WTC11 (cell line): ENCODE measurements at regions not wholly inside any gene's neighbourhood (a gene's known extent, or its start where the extent isn't known, plus 50 kb on each side); places are given as distances from the start of the nearest gene placed in this dataset.

Experiments used
- CREM ChIP-seq: sonication (generic); formaldehyde crosslinking; IDR thresholded peaks from 2 replicates; pipeline ENCODE4 v1.8.1; 2022; ENCODE audit warnings: mild to moderate bottlenecking, missing genetic modification reagents, moderate library complexity
- ESRRA ChIP-seq: sonication (generic); formaldehyde crosslinking; IDR thresholded peaks from 2 replicates; pipeline ENCODE4 v1.8.1; 2022; ENCODE audit warnings: mild to moderate bottlenecking, missing genetic modification reagents, borderline replicate concordance
- NR3C1 ChIP-seq: sonication (generic); formaldehyde crosslinking; conservative IDR thresholded peaks from 2 replicates; pipeline ENCODE4 v1.8.1; 2023; ENCODE audit warnings: low read depth, mild to moderate bottlenecking, missing genetic modification reagents
- ZNF263 ChIP-seq: sonication (generic); formaldehyde crosslinking; IDR thresholded peaks from 2 replicates; pipeline ENCODE4 v1.8.1; 2022; ENCODE audit warnings: low read depth, mild to moderate bottlenecking, moderate library complexity, missing genetic modification reagents
- ZNF423 ChIP-seq: fragments of 250-450 bp; sonication (Bioruptor Pico); IDR thresholded peaks from 2 replicates; pipeline ENCODE4 v2.1.2; 2022; ENCODE audit warnings: mild to moderate bottlenecking, moderate library complexity
- TF ChIP-seq, protein P1 (sequence below): sonication (generic); formaldehyde crosslinking; IDR thresholded peaks from 2 replicates; pipeline ENCODE4 v1.8.0; 2023; ENCODE audit warnings: missing genetic modification reagents, mild to moderate bottlenecking, borderline replicate concordance
- TF ChIP-seq, protein P2 (sequence below): fragments of 200-600 bp; IDR thresholded peaks from 2 replicates; pipeline ENCODE4 v1.8.0; 2022; ENCODE audit warnings: antibody characterized with exemption
- TF ChIP-seq, protein P3 (sequence below): sonication (generic); formaldehyde crosslinking; IDR thresholded peaks from 2 replicates; pipeline ENCODE4 v1.8.0; 2022; ENCODE audit warnings: mild to moderate bottlenecking, missing genetic modification reagents
- TF ChIP-seq, protein P4 (sequence below): sonication (generic); formaldehyde crosslinking; IDR thresholded peaks from 2 replicates; pipeline ENCODE4 v1.8.1; 2023; ENCODE audit warnings: mild to moderate bottlenecking, missing genetic modification reagents, moderate library complexity
- TF ChIP-seq, protein P5 (sequence below): sonication (generic); formaldehyde crosslinking; IDR thresholded peaks from 2 replicates; pipeline ENCODE4 v1.8.1; 2022; ENCODE audit warnings: missing genetic modification reagents, borderline replicate concordance

DNA sequence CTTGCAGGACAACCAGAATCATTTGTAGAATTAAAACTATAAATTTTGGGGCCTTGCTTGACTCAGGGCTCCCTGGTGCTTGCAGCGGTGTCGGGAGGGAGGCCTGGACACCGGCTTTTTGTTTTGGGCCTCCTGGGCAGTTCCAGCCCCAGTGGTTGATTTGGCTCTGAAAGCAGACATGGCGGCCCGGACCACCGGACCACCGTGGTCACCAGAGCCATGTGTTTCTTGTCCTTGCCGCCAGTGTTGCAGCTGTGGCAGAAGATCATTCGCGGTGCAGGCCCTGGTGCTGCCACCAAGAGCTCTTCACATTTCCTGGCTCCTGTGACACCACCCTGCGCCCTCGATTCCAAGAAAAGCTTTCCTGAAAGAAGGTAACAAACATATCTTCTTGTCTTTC is 484.8 kb downstream of the BRINP3 start:
- TF ChIP-seq ZNF263 (CRISPR knock-in tag), result no peak
- TF ChIP-seq, protein P1, sequence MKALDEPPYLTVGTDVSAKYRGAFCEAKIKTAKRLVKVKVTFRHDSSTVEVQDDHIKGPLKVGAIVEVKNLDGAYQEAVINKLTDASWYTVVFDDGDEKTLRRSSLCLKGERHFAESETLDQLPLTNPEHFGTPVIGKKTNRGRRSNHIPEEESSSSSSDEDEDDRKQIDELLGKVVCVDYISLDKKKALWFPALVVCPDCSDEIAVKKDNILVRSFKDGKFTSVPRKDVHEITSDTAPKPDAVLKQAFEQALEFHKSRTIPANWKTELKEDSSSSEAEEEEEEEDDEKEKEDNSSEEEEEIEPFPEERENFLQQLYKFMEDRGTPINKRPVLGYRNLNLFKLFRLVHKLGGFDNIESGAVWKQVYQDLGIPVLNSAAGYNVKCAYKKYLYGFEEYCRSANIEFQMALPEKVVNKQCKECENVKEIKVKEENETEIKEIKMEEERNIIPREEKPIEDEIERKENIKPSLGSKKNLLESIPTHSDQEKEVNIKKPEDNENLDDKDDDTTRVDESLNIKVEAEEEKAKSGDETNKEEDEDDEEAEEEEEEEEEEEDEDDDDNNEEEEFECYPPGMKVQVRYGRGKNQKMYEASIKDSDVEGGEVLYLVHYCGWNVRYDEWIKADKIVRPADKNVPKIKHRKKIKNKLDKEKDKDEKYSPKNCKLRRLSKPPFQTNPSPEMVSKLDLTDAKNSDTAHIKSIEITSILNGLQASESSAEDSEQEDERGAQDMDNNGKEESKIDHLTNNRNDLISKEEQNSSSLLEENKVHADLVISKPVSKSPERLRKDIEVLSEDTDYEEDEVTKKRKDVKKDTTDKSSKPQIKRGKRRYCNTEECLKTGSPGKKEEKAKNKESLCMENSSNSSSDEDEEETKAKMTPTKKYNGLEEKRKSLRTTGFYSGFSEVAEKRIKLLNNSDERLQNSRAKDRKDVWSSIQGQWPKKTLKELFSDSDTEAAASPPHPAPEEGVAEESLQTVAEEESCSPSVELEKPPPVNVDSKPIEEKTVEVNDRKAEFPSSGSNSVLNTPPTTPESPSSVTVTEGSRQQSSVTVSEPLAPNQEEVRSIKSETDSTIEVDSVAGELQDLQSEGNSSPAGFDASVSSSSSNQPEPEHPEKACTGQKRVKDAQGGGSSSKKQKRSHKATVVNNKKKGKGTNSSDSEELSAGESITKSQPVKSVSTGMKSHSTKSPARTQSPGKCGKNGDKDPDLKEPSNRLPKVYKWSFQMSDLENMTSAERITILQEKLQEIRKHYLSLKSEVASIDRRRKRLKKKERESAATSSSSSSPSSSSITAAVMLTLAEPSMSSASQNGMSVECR, result no peak
- TF ChIP-seq ZNF423 (CRISPR knock-in tag), result no peak
- TF ChIP-seq, protein P2, sequence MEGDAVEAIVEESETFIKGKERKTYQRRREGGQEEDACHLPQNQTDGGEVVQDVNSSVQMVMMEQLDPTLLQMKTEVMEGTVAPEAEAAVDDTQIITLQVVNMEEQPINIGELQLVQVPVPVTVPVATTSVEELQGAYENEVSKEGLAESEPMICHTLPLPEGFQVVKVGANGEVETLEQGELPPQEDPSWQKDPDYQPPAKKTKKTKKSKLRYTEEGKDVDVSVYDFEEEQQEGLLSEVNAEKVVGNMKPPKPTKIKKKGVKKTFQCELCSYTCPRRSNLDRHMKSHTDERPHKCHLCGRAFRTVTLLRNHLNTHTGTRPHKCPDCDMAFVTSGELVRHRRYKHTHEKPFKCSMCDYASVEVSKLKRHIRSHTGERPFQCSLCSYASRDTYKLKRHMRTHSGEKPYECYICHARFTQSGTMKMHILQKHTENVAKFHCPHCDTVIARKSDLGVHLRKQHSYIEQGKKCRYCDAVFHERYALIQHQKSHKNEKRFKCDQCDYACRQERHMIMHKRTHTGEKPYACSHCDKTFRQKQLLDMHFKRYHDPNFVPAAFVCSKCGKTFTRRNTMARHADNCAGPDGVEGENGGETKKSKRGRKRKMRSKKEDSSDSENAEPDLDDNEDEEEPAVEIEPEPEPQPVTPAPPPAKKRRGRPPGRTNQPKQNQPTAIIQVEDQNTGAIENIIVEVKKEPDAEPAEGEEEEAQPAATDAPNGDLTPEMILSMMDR, result no peak
- TF ChIP-seq, protein P3, sequence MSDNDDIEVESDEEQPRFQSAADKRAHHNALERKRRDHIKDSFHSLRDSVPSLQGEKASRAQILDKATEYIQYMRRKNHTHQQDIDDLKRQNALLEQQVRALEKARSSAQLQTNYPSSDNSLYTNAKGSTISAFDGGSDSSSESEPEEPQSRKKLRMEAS (CRISPR knock-in tag), result no peak
- TF ChIP-seq ESRRA (CRISPR knock-in tag), result no peak
- TF ChIP-seq CREM (CRISPR knock-in tag), result no peak
- no peak for TF ChIP-seq NR3C1 (CRISPR knock-in tag)
- TF ChIP-seq, protein P4, sequence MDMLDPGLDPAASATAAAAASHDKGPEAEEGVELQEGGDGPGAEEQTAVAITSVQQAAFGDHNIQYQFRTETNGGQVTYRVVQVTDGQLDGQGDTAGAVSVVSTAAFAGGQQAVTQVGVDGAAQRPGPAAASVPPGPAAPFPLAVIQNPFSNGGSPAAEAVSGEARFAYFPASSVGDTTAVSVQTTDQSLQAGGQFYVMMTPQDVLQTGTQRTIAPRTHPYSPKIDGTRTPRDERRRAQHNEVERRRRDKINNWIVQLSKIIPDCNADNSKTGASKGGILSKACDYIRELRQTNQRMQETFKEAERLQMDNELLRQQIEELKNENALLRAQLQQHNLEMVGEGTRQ (CRISPR knock-in tag), result no peak
- TF ChIP-seq, protein P5, sequence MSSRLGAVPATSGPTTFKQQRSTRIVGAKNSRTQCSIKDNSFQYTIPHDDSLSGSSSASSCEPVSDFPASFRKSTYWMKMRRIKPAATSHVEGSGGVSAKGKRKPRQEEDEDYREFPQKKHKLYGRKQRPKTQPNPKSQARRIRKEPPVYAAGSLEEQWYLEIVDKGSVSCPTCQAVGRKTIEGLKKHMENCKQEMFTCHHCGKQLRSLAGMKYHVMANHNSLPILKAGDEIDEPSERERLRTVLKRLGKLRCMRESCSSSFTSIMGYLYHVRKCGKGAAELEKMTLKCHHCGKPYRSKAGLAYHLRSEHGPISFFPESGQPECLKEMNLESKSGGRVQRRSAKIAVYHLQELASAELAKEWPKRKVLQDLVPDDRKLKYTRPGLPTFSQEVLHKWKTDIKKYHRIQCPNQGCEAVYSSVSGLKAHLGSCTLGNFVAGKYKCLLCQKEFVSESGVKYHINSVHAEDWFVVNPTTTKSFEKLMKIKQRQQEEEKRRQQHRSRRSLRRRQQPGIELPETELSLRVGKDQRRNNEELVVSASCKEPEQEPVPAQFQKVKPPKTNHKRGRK (CRISPR knock-in tag), result no peak
